Panc1 (cell line): ENCODE measurements at regions not wholly inside any gene's neighbourhood (a gene's known extent, or its start where the extent isn't known, plus 50 kb on each side); places are given as distances from the start of the nearest gene placed in this dataset.

Experiments used
- ATAC-seq: fragments of 200-7000 bp; cut with Tn5 transposase; 2 replicates; pipeline ENCODE4 v1.9.1; 2020; ENCODE audit warnings: mild to moderate bottlenecking, moderate library complexity
- BruUV-seq: library from RNA; stranded (reverse); fragments of 400-500 nt; replicated peaks from 2 replicates; lab custom pipeline; 2021; lab: Mats Ljungman, UMichigan
- CTCF ChIA-PET: fragments of 300-600 bp; sonication (Branson Sonifier 250); formaldehyde crosslinking; loops from one replicate; lab custom pipeline; 2022; ENCODE audit warnings: antibody characterized with exemption; lab: Charles Lee
- POLR2A ChIA-PET: fragments of 300-600 bp; sonication (Branson Sonifier 250); formaldehyde crosslinking; loops from one replicate; lab custom pipeline; 2022; ENCODE audit warnings: antibody characterized with exemption; lab: Charles Lee
- DNase-seq: peaks from one replicate; pipeline ENCODE4 v3.0.0-alpha.2; 2010; ENCODE audit warnings: low read depth, low spot score
- H3K27ac ChIP-seq: 2 replicates; pipeline ENCODE4 v1.5.1; 2011; ENCODE audit warnings: mild to moderate bottlenecking, low read length, inconsistent platforms
- H3K27me3 ChIP-seq: fragments of 200-500 bp; sonication (Bioruptor generic); 2 replicates; pipeline ENCODE4 v1.6.0; 2014; ENCODE audit warnings: low read length, inconsistent platforms; ENCODE audit not compliant: control insufficient read depth, insufficient read depth
- H3K36me3 ChIP-seq: fragments of 200-500 bp; sonication (Bioruptor generic); 2 replicates; pipeline ENCODE4 v1.5.1; 2014; ENCODE audit warnings: inconsistent platforms, mild to moderate bottlenecking, low read length, moderate library complexity; ENCODE audit not compliant: control insufficient read depth, insufficient read depth
- H3K4me1 ChIP-seq: 2 replicates; pipeline ENCODE4 v1.5.1; 2011; ENCODE audit warnings: inconsistent platforms, mild to moderate bottlenecking, low read length, moderate library complexity; ENCODE audit not compliant: control insufficient read depth, insufficient read depth
- H3K4me3 ChIP-seq, 2 experiments: 2 replicates each; pipeline ENCODE4 v1.5.1; 2011 to 2012; ENCODE audit warnings: low read depth in 2 of 2, low read length in 2 of 2, mild to moderate bottlenecking in 2 of 2, inconsistent platforms in 1 of 2, moderate library complexity in 1 of 2
- H3K9me3 ChIP-seq: fragments of 200-500 bp; sonication (Bioruptor generic); 2 replicates; pipeline ENCODE4 v1.5.1; 2014; ENCODE audit warnings: low read depth, mild to moderate bottlenecking, inconsistent platforms, low read length, moderate library complexity; ENCODE audit not compliant: control insufficient read depth, insufficient read depth
- POLR2AphosphoS5 ChIP-seq: IDR thresholded peaks from 2 replicates; pipeline ENCODE4 v1.6.1; 2012; ENCODE audit warnings: mild to moderate bottlenecking, low read depth, low read length, moderate library complexity
- SIN3A ChIP-seq: IDR thresholded peaks from 2 replicates; pipeline ENCODE4 v1.6.1; 2012; ENCODE audit warnings: low read depth, mild to moderate bottlenecking, low read length, moderate library complexity, borderline replicate concordance; ENCODE audit not compliant: insufficient read depth
- TCF7L2 ChIP-seq: IDR thresholded peaks from 2 replicates; pipeline ENCODE4 v1.6.1; 2011; ENCODE audit warnings: mild to moderate bottlenecking, low read depth, low read length, inconsistent platforms
- in situ Hi-C: cut with HindIII; loops from 2 replicates; pipeline ENCODE4 v1.10.0; 2016; ENCODE audit warnings: low sequenced_read_pairs, low pct_unique_long_range_greater_than_20kb
- intact Hi-C: fragments of 100-400 bp; cut with micrococcal nuclease; formaldehyde crosslinking; loops from one replicate; pipeline ENCODE4 v1.10.0; 2022; ENCODE audit not compliant: unreplicated experiment
- TF ChIP-seq, protein P1 (sequence below): fragments of 450-650 bp; IDR thresholded peaks from 2 replicates; pipeline ENCODE4 v1.5.1; 2017; ENCODE audit warnings: mild to moderate bottlenecking
- TF ChIP-seq, protein P2 (sequence below), 2 experiments: IDR thresholded peaks; 2 replicates each; pipeline ENCODE4 v1.6.1; 2011 to 2012; ENCODE audit warnings: low read depth in 2 of 2, control low read depth in 1 of 2, low read length in 1 of 2, mild to moderate bottlenecking in 1 of 2, moderate library complexity in 1 of 2; ENCODE audit not compliant: insufficient read depth in 1 of 2

DNA sequence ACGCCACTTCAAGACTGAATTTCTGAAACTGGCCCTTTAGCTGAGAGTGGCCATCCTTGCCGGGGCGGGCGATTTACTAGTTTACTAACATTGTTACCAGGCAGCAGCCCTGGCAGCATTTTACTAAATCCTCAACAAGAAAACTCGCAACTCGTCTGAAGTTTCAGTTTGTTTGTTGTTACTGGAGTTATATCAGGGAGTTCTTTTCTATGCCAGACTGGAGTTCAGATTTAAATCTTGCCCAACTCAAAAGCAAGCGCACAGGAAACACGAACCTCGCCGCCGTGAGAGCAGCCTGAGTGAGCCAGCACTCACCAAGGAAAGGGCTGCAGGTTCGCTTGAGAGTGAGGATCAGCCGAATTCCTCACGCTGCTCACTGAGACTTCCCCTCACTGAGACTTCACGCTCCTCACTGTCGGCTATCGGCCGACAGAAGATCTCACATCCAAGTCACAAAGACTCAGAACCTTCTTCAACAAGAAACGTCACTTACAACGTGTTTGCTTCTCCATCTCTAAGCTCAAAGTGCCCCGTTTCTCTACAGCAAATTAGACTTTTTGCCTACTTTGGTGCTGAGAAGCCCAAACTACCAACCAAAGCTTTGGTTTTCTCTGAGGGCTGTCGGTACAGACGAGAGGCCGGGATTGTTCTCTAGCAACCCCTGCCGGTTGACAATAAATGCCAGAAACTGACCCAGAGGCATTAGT, 78.9 kb downstream of the OLIG3 start:
- POLR2A ChIA-PET: no interaction called here
- ATAC-seq: peak; percentile 94
- intact Hi-C loops (loop anchor here (5.0 kb wide), 1 partner anchor 143 kb away; no protein-coding TSS in a partner anchor), in situ Hi-C loops (no loop called here)
- no peak overlapping the region for H3K27ac ChIP-seq
- H3K9me3 ChIP-seq: no peaks in the 10 kb centered on the region
- CTCF ChIA-PET: interaction anchor here (0.6 kb wide), 3 partner anchors 10 to 591 kb away, joined by 3 to 8 read pairs (median 3); no protein-coding TSS in a partner anchor
- no peaks in the 10 kb centered on the region for H3K36me3 ChIP-seq
- no TSS peak for BruUV-seq
- peak; percentile 22 for DNase-seq
- peak overlapping the region; percentile 20 to 42 for H3K4me3 ChIP-seq
- H3K4me1 ChIP-seq: no peaks in the 10 kb centered on the region; the same call in 1 of the 2 replicates
- peaks cover 11% of the 10 kb centered on the region; the same call in 1 of the 2 replicates for H3K27me3 ChIP-seq
- TF ChIP-seq, protein P1, sequence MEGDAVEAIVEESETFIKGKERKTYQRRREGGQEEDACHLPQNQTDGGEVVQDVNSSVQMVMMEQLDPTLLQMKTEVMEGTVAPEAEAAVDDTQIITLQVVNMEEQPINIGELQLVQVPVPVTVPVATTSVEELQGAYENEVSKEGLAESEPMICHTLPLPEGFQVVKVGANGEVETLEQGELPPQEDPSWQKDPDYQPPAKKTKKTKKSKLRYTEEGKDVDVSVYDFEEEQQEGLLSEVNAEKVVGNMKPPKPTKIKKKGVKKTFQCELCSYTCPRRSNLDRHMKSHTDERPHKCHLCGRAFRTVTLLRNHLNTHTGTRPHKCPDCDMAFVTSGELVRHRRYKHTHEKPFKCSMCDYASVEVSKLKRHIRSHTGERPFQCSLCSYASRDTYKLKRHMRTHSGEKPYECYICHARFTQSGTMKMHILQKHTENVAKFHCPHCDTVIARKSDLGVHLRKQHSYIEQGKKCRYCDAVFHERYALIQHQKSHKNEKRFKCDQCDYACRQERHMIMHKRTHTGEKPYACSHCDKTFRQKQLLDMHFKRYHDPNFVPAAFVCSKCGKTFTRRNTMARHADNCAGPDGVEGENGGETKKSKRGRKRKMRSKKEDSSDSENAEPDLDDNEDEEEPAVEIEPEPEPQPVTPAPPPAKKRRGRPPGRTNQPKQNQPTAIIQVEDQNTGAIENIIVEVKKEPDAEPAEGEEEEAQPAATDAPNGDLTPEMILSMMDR: peak; percentile 83
- TF ChIP-seq SIN3A (no peak), TCF7L2 (no peak), POLR2AphosphoS5 (no peak)
- TF ChIP-seq, protein P2, sequence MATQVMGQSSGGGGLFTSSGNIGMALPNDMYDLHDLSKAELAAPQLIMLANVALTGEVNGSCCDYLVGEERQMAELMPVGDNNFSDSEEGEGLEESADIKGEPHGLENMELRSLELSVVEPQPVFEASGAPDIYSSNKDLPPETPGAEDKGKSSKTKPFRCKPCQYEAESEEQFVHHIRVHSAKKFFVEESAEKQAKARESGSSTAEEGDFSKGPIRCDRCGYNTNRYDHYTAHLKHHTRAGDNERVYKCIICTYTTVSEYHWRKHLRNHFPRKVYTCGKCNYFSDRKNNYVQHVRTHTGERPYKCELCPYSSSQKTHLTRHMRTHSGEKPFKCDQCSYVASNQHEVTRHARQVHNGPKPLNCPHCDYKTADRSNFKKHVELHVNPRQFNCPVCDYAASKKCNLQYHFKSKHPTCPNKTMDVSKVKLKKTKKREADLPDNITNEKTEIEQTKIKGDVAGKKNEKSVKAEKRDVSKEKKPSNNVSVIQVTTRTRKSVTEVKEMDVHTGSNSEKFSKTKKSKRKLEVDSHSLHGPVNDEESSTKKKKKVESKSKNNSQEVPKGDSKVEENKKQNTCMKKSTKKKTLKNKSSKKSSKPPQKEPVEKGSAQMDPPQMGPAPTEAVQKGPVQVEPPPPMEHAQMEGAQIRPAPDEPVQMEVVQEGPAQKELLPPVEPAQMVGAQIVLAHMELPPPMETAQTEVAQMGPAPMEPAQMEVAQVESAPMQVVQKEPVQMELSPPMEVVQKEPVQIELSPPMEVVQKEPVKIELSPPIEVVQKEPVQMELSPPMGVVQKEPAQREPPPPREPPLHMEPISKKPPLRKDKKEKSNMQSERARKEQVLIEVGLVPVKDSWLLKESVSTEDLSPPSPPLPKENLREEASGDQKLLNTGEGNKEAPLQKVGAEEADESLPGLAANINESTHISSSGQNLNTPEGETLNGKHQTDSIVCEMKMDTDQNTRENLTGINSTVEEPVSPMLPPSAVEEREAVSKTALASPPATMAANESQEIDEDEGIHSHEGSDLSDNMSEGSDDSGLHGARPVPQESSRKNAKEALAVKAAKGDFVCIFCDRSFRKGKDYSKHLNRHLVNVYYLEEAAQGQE (IDR thresholded peaks at IDR 0.05; ENCODE audit: insufficient read depth in 1 of 2, low read depth in 2 of 2, low read length in 1 of 2): no peak

DNA sequence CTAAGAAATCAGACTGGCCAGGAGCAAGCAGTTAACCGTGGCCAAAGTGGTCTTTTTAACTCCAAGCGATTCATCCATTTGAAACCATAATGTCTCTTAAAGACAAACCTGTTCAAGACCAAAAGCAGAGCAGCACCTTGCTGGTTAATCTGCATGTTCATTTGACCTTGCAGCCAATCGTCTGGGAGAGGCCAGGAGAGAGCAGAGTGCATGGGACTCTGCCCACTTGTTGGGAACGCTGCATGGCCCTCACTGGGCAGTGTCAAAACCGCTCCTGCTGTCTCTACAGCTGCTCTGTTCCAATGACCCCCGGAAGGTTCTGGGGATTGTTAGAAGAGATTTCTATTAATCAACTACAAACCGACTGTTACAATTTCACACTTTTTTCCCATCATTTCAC, 79.6 kb downstream of the OLIG3 start:
- CTCF ChIA-PET: no interaction called here
- intact Hi-C loops: no loop called here
- no TSS peak for BruUV-seq

More for the DNA sequence above, 79.6 kb downstream of the OLIG3 start:
- no peak overlapping the region for H3K4me3 ChIP-seq
- no peaks in the 10 kb centered on the region for H3K9me3 ChIP-seq
- no peak for ATAC-seq
- POLR2A ChIA-PET: no interaction called here
- no peaks in the 10 kb centered on the region for H3K36me3 ChIP-seq
- TF ChIP-seq, protein P2 (IDR thresholded peaks at IDR 0.05; ENCODE audit: insufficient read depth in 1 of 2, low read depth in 2 of 2, low read length in 1 of 2): no peak
- TF ChIP-seq POLR2AphosphoS5 (no peak), TCF7L2 (no peak), SIN3A (no peak)
- TF ChIP-seq, protein P1: no peak
- in situ Hi-C loops: no loop called here
- no peak overlapping the region for H3K27ac ChIP-seq
- H3K4me1 ChIP-seq: no peaks in the 10 kb centered on the region; the same call in 1 of the 2 replicates
- DNase-seq: no peak
- H3K27me3 ChIP-seq: peaks cover 11% of the 10 kb centered on the region; the same call in 1 of the 2 replicates
